ENCODE measurements at regions not wholly inside any gene's neighbourhood (a gene's known extent, or its start where the extent isn't known, plus 50 kb on each side); places are given as distances from the start of the nearest gene placed in this dataset.

DNA sequence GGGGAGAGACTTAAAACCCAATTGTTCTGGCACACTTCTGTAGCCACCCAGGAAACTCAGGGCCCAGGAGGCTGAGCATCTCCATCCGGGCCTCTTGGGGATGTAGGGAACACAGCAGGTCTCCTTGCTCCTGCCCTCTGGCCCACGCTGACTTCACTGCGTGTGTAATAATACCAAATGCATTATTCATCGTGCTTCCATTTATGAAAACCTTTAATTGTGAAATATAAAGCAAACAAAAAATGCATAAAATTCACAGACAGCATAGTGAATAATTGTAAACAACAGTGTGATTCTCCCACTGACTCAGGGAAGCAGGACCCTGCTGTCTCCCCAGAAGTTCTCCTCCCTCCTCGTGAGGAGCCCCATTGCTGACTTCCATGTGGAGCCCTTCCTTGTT lies 70.3 kb upstream of the SHH start:
- DNase-seq (ENCODE audit: low spot score) = no peak
- TF ChIP-seq, protein P1, sequence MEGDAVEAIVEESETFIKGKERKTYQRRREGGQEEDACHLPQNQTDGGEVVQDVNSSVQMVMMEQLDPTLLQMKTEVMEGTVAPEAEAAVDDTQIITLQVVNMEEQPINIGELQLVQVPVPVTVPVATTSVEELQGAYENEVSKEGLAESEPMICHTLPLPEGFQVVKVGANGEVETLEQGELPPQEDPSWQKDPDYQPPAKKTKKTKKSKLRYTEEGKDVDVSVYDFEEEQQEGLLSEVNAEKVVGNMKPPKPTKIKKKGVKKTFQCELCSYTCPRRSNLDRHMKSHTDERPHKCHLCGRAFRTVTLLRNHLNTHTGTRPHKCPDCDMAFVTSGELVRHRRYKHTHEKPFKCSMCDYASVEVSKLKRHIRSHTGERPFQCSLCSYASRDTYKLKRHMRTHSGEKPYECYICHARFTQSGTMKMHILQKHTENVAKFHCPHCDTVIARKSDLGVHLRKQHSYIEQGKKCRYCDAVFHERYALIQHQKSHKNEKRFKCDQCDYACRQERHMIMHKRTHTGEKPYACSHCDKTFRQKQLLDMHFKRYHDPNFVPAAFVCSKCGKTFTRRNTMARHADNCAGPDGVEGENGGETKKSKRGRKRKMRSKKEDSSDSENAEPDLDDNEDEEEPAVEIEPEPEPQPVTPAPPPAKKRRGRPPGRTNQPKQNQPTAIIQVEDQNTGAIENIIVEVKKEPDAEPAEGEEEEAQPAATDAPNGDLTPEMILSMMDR (IDR thresholded peaks at IDR 0.05; ENCODE audit: extremely low read depth, missing control alignments) = no peak

DNA sequence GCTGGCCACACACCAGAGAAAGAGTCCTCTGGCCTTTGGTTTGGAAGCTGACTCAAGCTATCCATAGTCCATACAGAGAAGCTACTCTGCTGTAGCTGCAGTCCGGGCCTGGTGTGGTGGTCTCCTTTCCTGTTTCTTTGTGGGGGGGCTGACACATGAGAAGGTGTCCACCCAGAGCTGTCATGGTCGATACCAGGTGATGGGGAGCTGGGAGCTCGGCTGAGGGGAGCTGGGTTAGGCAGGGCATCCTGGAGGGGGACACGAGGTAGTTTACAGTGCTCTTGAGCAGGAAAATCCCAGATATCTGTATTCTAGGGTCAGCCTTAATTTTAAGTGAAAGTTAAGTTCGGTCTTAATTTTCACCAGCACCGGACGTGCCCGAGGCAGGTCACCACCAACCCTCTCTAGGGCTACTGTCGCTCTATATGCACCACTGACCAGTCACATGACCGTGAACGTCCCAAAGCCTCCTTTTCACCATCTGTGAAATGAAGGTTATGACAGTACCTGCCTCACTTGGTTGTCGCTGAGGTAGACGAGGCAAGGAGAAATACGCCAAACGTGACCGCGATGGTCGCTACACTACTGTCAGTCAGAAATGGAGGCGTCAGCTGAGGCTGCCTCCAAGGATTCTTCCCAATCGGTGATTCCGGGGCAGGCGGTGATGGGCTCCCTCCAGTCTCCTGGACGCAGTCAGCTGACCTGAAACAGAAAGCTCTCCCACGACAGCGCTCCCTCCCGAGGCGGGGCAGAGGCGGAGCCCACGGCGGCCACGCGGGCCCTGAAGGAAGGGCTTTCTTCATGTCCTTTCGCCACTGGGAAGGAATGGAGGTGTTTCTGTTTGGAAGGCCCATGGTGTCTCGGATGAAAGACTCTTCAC lies 69.4 kb upstream of the SHH start:
- TF ChIP-seq, protein P1 (IDR thresholded peaks at IDR 0.05; ENCODE audit: extremely low read depth, missing control alignments) = no peak
- DNase-seq (ENCODE audit: low spot score) = no peak

DNA sequence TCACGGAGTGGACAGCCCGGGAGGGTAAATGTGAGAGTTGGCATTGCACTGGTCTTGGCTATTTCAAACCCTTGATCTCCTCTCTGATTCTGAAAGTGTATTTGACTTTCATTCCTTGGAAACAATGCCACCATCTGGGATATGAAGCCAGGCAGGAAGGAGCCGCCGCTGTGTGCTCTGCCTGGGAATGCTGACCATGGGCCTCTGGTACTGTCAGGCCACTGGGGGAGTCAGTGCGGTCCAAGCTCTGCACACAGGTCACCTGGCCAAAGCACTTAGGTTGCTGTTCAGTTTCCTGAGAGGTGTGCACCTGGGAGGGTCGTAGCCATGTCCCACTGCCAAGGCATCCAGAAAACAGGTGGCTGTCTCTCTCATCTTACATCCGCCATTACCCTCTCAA lies 68.5 kb upstream of the SHH start:
- no peak for DNase-seq (ENCODE audit: low spot score)
- TF ChIP-seq, protein P1 (IDR thresholded peaks at IDR 0.05; ENCODE audit: extremely low read depth, missing control alignments) = no peak

DNA sequence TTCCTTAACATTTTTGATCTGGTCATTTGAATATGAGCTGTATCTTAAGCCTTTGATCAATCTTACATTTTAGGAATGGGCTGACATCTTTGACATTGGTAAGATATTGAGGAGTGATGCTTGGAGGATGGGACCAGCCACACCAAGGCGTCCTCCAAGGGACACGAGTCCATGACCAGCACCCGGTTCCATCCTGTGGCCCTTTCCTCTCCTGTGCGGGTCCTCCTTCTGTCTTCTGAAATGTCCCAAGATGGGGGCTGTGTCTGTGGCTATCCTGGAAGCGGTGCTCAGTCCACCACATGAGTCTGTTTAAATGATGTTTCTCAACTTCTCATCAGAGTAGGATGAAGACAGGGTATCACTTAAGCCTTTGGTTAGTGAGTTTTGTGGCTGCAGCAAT lies 67.3 kb upstream of the SHH start:
- no peak for DNase-seq (ENCODE audit: low spot score)
- TF ChIP-seq, protein P1 (IDR thresholded peaks at IDR 0.05; ENCODE audit: extremely low read depth, missing control alignments) = no peak

DNA sequence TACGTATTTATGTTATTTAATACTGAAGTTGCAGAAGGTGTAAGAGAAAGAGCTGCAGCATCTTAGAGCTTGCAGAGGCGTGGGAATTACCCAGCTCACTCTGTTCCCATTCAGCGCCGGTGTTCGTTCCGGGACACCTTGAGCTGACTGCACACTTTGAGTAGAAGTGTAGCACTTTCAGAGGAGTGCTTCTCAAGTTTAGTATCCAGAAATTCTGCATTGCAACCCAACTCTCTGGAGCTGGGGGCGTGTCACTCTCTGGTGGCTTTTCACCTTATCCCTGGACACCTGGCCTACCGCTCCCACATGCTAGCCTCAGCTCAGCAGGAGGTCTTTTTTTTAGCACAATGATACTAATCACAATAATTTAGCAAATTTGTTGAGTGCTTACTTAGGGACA lies 66.4 kb upstream of the SHH start:
- TF ChIP-seq, protein P1 (IDR thresholded peaks at IDR 0.05; ENCODE audit: extremely low read depth, missing control alignments) = no peak
- DNase-seq (ENCODE audit: low spot score) = no peak

DNA sequence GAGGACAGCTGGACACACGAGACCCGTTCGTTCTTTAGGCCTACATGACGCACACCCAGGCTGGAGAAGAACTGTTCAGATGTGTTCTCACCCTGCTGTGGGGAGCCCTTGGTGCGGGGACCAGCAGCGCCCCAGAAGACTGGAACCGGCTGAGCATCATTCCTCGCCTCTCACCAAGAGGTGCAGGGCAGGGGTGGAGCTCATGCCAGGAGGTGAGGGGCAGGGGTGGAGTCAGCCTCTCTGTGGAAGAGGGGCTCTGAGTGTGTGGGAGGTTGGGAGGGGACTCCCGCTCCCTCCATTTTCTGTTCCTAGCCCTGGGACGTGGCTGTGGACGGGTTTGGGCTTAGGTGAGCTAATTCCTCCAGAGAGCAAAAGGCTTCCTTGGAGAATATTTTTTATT lies 66.0 kb upstream of the SHH start:
- TF ChIP-seq, protein P1 (IDR thresholded peaks at IDR 0.05; ENCODE audit: extremely low read depth, missing control alignments) = no peak
- no peak for DNase-seq (ENCODE audit: low spot score)

DNA sequence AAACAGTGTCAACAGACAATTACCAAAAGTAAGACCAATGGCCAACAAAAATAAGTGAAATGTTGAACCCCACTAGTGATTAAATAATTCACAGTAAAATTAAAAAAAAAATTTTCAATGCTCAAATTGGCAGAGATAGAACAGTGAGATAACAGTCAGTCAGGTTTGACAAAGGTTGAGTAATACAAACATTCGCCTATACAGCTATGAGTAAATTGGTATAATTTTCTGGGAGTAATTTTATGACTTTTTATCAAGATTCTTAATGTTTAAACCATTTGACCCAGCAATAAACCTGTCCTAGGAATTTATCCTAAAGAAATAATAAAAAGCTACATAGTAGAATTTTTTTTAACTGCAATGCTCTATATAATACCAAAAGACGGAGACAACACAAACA lies 64.9 kb upstream of the SHH start:
- TF ChIP-seq, protein P1 (IDR thresholded peaks at IDR 0.05; ENCODE audit: extremely low read depth, missing control alignments) = no peak
- DNase-seq (ENCODE audit: low spot score) = no peak
